ENCODE measurements at regions not wholly inside any gene's neighbourhood (a gene's known extent, or its start where the extent isn't known, plus 50 kb on each side); places are given as distances from the start of the nearest gene placed in this dataset.
A peak's percentile ranks its signal among the peaks of the same experiment; 100 is the strongest.

DNA sequence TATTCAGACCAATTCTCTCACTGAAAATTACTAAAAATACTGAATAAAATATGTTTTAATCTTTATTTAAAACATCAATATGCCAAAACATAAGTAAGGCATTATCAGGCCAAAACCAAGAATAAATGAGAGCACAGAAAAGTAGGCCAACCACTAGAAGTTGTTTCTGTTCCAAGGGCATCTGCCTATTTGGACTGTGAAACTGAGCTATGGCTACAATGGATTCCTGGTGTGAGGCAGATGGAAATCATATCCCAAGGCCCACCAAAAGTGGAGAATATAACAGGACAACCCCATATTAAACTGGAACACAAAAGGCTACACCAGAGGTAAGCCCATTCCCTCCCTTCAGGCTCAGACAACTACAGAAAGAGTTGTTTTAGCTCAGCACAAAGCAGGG lies 302.8 kb upstream of the IL12A start:
- H3K4me3 ChIP-seq (ENCODE audit: low read depth, low read length), result no peak overlapping the region
- TF ChIP-seq, protein P1, sequence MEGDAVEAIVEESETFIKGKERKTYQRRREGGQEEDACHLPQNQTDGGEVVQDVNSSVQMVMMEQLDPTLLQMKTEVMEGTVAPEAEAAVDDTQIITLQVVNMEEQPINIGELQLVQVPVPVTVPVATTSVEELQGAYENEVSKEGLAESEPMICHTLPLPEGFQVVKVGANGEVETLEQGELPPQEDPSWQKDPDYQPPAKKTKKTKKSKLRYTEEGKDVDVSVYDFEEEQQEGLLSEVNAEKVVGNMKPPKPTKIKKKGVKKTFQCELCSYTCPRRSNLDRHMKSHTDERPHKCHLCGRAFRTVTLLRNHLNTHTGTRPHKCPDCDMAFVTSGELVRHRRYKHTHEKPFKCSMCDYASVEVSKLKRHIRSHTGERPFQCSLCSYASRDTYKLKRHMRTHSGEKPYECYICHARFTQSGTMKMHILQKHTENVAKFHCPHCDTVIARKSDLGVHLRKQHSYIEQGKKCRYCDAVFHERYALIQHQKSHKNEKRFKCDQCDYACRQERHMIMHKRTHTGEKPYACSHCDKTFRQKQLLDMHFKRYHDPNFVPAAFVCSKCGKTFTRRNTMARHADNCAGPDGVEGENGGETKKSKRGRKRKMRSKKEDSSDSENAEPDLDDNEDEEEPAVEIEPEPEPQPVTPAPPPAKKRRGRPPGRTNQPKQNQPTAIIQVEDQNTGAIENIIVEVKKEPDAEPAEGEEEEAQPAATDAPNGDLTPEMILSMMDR (IDR thresholded peaks at IDR 0.05; ENCODE audit: insufficient read depth, low read depth, low read length), result no peak
- no peak for DNase-seq (ENCODE audit: low read depth)

DNA sequence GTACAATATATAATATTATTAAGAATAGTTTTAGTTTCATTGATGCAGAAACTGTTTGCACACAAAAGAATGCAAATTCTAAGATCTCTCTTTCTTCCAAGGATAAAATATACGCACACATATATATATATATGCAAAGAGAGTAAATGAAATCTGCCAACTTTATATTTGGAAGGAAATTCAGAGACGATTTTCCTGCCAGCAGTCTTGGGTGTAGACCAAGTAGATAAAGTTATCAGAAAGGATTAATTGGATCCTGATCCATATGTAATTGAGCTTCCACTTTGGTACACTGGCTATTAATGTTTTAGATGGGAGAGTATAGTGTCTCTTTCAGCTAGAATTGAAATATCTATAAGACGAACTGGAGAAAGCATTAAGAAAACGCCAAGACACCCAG lies 295.4 kb upstream of the IL12A start:
- no peak overlapping the region for H3K4me3 ChIP-seq (ENCODE audit: low read depth, low read length)
- DNase-seq (ENCODE audit: low read depth), result no peak
- TF ChIP-seq, protein P1 (IDR thresholded peaks at IDR 0.05; ENCODE audit: insufficient read depth, low read depth, low read length), result no peak

DNA sequence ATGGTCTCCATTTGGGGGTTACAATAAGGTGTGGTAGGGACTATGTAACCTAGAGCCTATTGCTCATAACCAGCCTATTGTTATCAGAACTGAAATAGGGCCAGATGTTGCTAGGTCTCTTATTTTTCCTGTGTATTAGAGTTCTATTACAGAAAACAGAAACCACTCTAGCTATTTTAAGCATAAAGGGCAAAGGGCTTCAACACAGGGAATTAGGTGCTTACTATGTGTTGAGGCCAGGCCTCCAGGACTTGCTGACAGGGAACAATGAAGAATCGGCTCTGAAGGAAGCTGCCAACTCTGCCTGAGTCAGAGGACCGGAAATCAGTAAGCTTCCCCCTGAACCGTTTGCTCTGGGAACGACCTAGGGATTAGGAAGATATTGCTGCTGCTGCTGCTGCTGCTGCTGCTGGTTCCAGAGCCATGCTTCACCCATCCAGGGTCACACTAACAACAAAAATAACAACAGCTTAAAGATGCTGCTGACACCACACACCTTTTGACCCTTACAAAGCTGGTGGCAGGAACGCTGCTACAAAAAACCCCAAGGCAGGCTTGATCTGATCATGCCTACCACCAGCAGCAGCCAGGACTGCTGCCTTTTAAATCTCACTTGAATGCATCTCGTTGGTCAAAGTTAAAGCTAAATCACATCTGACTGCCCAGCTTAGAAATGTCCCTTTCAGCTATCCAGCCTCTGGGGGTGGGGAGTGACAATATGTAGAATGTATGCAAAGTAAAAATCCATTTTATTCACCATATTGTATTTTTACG lies 276.9 kb upstream of the IL12A start:
- no peak overlapping the region for H3K4me3 ChIP-seq (ENCODE audit: low read depth, low read length)
- peak; percentile 92 for DNase-seq (ENCODE audit: low read depth)
- TF ChIP-seq, protein P1 (IDR thresholded peaks at IDR 0.05; ENCODE audit: insufficient read depth, low read depth, low read length), result no peak

DNA sequence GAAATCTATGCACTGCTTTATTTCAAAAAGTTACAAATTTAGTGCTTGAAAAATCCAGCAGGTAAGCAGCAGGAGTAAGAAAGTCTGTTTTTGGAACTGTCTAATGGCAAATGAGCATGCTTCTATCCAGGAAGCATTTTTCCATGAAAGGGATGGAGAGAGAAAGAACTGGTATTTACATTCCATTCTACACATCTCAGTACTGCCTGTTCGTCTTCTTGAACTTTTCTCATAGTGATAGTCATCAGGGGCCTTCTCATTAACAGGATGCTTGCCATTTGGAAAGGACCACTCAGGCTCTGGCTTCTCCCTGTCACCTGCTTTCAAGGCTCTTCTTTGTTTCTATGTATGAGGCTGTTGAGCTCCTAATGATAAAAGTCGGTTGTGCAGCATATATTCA lies 267.3 kb upstream of the IL12A start:
- TF ChIP-seq, protein P1 (IDR thresholded peaks at IDR 0.05; ENCODE audit: insufficient read depth, low read depth, low read length), result no peak
- no peak for DNase-seq (ENCODE audit: low read depth)
- H3K4me3 ChIP-seq (ENCODE audit: low read depth, low read length), result no peak overlapping the region

DNA sequence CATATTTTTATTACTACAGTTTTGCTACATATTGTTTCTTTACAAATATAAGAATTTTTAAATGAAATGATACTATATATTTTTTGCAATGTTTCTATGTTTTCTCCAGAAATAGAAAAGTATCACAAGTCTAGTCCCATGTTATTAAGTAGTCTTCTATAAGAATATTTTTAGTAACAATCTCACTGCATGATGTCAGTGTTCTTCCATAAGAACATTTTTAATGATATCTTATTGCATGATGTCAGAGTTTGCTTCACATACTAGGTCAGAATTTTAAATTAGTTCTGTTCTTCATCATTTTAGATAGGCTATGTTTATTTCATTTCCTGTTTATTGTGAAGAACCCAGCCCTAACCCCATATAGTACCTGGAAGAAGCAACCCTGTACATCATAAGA lies 265.3 kb upstream of the IL12A start:
- no peak overlapping the region for H3K4me3 ChIP-seq (ENCODE audit: low read depth, low read length)
- no peak for DNase-seq (ENCODE audit: low read depth)
- TF ChIP-seq, protein P1 (IDR thresholded peaks at IDR 0.05; ENCODE audit: insufficient read depth, low read depth, low read length), result no peak

DNA sequence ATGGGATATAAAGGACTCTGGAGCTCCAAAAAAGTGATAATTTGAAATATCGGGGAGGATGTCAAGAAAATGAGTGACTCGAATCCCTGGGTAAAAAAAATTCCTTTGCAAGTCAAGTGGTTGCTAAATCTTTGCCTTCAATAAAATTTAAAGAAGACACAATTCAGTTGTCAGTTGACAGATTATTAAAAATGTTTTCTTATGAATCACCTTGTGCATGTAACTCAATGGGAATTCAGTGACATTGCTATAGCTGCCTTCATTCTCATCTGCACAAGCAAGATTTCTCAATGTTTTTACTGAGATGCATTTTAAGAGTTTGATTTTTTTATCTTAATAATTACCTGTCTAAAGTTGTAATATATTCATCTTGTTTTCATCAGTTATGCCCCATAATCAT lies 264.0 kb upstream of the IL12A start:
- no peak for DNase-seq (ENCODE audit: low read depth)
- no peak overlapping the region for H3K4me3 ChIP-seq (ENCODE audit: low read depth, low read length)
- TF ChIP-seq, protein P1 (IDR thresholded peaks at IDR 0.05; ENCODE audit: insufficient read depth, low read depth, low read length), result no peak
